Cardiac muscle cell (in vitro differentiated cells and primary cell): ENCODE measurements at regions not wholly inside any gene's neighbourhood (a gene's known extent, or its start where the extent isn't known, plus 50 kb on each side); places are given as distances from the start of the nearest gene placed in this dataset.
A peak's percentile ranks its signal among the peaks of the same experiment; 100 is the strongest.

ENCODE experiments used
- DNase-seq, 2 donors: peaks; one replicate each; pipeline versions ENCODE4 v3.0.0 to v3.0.0-alpha.2; 2010 to 2017; ENCODE audit warnings: low read depth in 1 of 2, low spot score in 1 of 2
- H3K27ac ChIP-seq: fragments of 200-600 bp; sonication (generic); 2 replicates; pipeline ENCODE4 v1.5.1; 2016
- H3K27me3 ChIP-seq: fragments of 200-600 bp; sonication (generic); 2 replicates; pipeline ENCODE4 v1.6.0; 2016; ENCODE audit warnings: control low read depth
- H3K36me3 ChIP-seq: fragments of 200-600 bp; sonication (generic); 2 replicates; pipeline ENCODE4 v1.5.1; 2016; ENCODE audit warnings: control low read depth
- H3K4me1 ChIP-seq: fragments of 200-600 bp; sonication (generic); 2 replicates; pipeline ENCODE4 v1.8.1; 2017; ENCODE audit warnings: low read depth, mild to moderate bottlenecking, mixed run types
- H3K4me3 ChIP-seq: fragments of 200-600 bp; sonication (generic); 2 replicates; pipeline ENCODE4 v1.5.1; 2016; ENCODE audit warnings: mild to moderate bottlenecking
- H3K9me3 ChIP-seq: fragments of 200-600 bp; sonication (generic); 2 replicates; pipeline ENCODE4 v1.5.1; 2017; ENCODE audit warnings: low read depth, mild to moderate bottlenecking, control low read depth
- TF ChIP-seq, protein P1 (sequence below): IDR thresholded peaks from 2 replicates; pipeline ENCODE4 v1.5.1; 2012; ENCODE audit warnings: low read depth, mild to moderate bottlenecking, low read length

DNA sequence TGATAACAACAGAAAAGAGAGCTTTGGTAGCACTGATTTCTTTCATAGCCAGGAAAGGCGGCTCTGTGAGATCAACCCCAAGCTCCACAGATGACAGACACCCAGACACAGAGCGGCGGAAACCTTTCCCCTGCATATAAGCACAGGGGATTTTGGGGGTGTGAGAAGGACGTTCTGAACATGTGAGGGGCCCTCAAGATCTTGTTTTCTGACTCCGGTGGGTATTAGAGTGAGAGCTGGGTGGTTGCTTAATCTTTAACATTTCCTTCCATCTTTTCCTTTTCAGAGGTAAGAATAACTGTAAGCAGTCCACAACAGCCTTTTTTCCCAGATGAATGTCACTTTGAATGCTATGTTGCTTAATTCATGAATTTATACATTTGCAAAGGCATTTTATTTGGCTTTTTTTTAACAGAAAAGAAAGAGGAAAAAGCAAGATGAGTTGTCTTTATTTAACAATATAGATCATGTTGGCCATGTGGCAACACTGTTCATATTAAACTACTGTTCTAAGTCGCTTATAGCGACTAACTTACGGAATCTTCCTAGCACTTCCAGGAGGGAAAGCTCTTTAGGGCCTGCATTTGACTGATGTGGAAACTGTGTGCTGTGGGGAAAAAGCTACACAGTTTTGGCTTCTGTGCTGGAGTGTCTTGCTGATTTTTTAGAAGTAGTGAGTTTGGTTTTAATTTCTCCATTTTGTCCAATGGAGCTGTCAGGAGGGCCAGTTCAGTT lies 80.5 kb upstream of the NAA20 start:
- Histone ChIP-seq H3K4me1 (peaks cover 26% of the 10 kb centered on the region), H3K27ac (peak overlapping the region; percentile 77), H3K27me3 (no peaks in the 10 kb centered on the region), H3K9me3 (no peaks in the 10 kb centered on the region), H3K36me3 (no peaks in the 10 kb centered on the region), H3K4me3 (no peak overlapping the region)
- TF ChIP-seq, protein P1, sequence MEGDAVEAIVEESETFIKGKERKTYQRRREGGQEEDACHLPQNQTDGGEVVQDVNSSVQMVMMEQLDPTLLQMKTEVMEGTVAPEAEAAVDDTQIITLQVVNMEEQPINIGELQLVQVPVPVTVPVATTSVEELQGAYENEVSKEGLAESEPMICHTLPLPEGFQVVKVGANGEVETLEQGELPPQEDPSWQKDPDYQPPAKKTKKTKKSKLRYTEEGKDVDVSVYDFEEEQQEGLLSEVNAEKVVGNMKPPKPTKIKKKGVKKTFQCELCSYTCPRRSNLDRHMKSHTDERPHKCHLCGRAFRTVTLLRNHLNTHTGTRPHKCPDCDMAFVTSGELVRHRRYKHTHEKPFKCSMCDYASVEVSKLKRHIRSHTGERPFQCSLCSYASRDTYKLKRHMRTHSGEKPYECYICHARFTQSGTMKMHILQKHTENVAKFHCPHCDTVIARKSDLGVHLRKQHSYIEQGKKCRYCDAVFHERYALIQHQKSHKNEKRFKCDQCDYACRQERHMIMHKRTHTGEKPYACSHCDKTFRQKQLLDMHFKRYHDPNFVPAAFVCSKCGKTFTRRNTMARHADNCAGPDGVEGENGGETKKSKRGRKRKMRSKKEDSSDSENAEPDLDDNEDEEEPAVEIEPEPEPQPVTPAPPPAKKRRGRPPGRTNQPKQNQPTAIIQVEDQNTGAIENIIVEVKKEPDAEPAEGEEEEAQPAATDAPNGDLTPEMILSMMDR: no peak
- no peak for DNase-seq

DNA sequence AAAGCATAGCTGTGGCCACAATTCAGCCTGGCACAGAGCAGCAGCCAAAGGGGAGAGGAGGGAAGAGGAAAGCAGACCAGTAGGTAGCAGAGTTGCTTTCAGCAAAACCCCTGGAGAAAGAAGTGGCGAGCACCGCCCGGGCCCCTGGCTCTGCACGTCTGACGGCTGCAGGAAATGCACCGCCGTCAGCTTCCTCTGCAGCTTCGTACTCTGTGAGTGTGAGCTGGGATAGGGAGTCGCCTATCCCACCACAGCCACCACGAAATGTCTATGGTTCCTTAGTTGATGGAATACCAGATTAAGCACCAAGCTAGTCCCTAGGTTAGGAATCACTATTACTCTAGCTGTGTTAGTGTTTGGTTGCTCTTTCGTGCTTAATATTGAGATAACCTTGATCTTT lies 79.9 kb upstream of the NAA20 start:
- Histone ChIP-seq H3K27me3 (no peaks in the 10 kb centered on the region), H3K27ac (peak overlapping the region; percentile 77), H3K9me3 (no peaks in the 10 kb centered on the region), H3K36me3 (no peaks in the 10 kb centered on the region), H3K4me3 (no peak overlapping the region), H3K4me1 (peaks cover 25% of the 10 kb centered on the region)
- TF ChIP-seq, protein P1: no peak
- no peak for DNase-seq

DNA sequence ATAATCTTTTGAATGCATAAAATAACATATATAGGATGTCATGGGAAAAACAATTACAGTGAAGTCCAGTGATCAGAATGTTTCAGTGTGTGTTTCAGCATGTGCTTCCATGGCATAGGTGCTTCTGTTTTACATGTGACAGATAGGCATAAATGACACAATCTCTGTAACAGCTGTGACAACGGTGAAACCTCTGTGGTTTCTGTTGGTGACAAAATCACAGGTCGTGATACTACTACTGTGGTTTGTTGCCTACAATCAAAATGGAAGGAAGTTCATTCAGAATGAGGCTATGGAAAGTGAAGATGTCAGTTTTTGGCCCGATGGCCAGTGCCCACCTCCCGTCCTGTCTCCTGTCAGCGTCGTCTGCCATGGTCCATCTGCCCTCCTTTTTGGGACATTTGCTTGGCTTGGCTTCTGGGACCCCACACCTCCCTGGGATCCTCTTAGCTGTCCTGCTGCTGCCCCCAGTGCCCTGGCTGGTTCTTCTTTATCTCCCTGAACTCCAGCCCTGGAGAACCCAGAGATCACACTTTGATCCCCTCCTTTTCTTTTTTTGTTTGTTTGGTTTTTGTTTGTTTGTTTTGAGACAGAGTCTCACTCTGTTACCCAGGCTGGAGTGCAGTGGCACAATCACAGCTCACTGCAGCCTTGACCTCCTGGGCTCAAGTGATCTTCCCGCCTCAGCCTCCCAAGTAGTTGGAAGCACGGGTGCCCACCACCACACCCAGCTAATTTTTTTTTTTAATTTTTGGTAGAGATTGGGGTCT lies 79.3 kb upstream of the NAA20 start:
- Histone ChIP-seq H3K27ac (peak overlapping the region; percentile 77), H3K36me3 (no peaks in the 10 kb centered on the region), H3K4me3 (no peak overlapping the region), H3K9me3 (no peaks in the 10 kb centered on the region), H3K4me1 (peaks cover 24% of the 10 kb centered on the region), H3K27me3 (no peaks in the 10 kb centered on the region)
- TF ChIP-seq, protein P1: no peak
- DNase-seq: no peak

DNA sequence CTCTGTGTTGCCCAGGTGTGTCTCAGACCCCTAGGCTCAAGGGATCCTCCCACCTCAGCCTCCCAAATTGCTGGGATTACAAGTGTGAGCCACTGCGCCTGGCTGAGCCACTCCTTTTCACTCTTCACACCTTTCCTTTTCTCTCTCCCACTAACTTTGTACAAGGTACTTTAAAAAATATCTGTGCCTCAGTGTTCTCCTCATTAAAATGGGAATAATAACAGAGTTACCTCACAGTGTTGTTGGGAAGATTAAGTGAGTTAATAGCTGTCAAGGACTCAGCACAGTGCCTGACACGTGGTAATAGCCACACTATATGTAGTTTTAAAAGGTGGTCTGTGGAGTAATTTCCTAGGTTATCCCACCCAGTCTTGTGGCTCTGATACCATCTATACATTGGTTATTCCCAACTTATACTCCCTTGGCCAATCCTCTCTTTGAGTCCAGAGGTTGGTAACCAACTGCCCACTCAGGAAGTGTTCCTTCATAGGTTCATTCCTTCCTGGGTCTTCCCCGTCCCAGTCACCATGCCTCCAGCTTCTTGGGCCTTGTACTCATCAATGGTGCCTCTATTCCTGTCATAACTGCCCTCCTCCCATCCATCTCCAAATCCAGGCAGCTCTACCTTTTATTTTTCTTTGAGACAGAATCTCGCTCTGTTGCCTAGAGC lies 78.6 kb upstream of the NAA20 start:
- Histone ChIP-seq H3K36me3 (no peaks in the 10 kb centered on the region), H3K27me3 (no peaks in the 10 kb centered on the region), H3K9me3 (no peaks in the 10 kb centered on the region), H3K4me1 (peaks cover 24% of the 10 kb centered on the region), H3K27ac (no peak overlapping the region), H3K4me3 (no peak overlapping the region)
- no peak for DNase-seq
- TF ChIP-seq, protein P1: no peak

DNA sequence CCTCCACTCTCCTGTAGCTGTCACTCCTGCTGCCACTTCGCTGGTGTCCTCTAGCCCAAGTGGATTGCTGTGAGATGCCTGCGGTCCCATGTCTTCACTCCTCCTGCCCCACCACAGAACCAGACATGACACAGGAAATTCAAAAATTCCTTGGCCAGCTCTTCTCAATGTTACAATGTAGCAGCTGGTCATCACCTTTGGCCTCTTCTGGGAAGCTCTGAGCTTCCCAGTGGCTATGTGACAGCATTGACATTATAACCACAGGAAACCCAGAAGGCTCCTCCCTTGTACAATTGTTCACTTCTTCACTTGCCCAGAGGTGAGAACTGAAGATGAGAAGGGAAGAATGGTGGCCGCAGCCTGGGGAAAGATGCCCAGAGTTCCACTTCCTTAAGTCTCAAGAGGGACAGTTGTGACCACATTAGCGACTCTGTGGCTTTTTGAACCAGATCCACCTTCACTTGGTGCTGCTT lies 76.1 kb upstream of the NAA20 start:
- H3K27ac ChIP-seq: no peak overlapping the region
- TF ChIP-seq, protein P1: no peak
- H3K27me3 ChIP-seq: no peaks in the 10 kb centered on the region
- H3K36me3 ChIP-seq: no peaks in the 10 kb centered on the region
- peaks cover 25% of the 10 kb centered on the region for H3K4me1 ChIP-seq
- H3K4me3 ChIP-seq: no peak overlapping the region
- no peak for DNase-seq
- no peaks in the 10 kb centered on the region for H3K9me3 ChIP-seq
